SU-DHL-6 (cell line): ENCODE measurements at regions not wholly inside any gene's neighbourhood (a gene's known extent, or its start where the extent isn't known, plus 50 kb on each side); places are given as distances from the start of the nearest gene placed in this dataset.

Experiments
- H2AFZ ChIP-seq: fragments of 200-600 bp; sonication (generic); 2 replicates; pipeline ENCODE4 v1.6.1; 2014; ENCODE audit warnings: low read depth, mild to moderate bottlenecking, moderate library complexity, mixed read lengths, antibody characterized with exemption, low read length; ENCODE audit not compliant: severe bottlenecking
- H3F3A ChIP-seq: fragments of 200-600 bp; shearing (Covaris generic); 2 replicates; pipeline ENCODE4 v1.6.0; 2016; ENCODE audit warnings: antibody characterized with exemption, mild to moderate bottlenecking; ENCODE audit not compliant: insufficient read depth
- H3K27ac ChIP-seq: fragments of 200-600 bp; sonication (generic); 2 replicates; pipeline ENCODE4 v1.5.1; 2016; ENCODE audit warnings: low read depth, mild to moderate bottlenecking, low read length, moderate library complexity, mixed read lengths
- H3K27me3 ChIP-seq: fragments of 200-600 bp; sonication (generic), shearing (Covaris generic); 2 replicates; pipeline ENCODE4 v1.6.0; 2014; ENCODE audit warnings: mild to moderate bottlenecking, low read length
- H3K36me3 ChIP-seq: fragments of 200-600 bp; sonication (generic); 2 replicates; pipeline ENCODE4 v1.6.1; 2014; ENCODE audit warnings: mild to moderate bottlenecking, low read length, mixed read lengths
- H3K4me2 ChIP-seq: fragments of 300-600, 200-600 bp; shearing (Covaris generic), sonication (generic); 2 replicates; pipeline ENCODE4 v1.6.0; 2014; ENCODE audit warnings: low read length, low read depth, mild to moderate bottlenecking; ENCODE audit not compliant: poor library complexity, severe bottlenecking
- H3K4me3 ChIP-seq: fragments of 200-600 bp; sonication (generic); 2 replicates; pipeline ENCODE4 v1.5.1; 2014; ENCODE audit warnings: antibody characterized with exemption, low read length, mild to moderate bottlenecking, mixed read lengths; ENCODE audit not compliant: insufficient read depth, poor library complexity, severe bottlenecking
- H3K79me2 ChIP-seq: fragments of 200-600 bp; sonication (generic); 2 replicates; pipeline ENCODE4 v1.6.1; 2014; ENCODE audit warnings: mild to moderate bottlenecking, low read length, moderate library complexity; ENCODE audit not compliant: insufficient read depth
- H3K9ac ChIP-seq: fragments of 200-600 bp; sonication (generic); 2 replicates; pipeline ENCODE4 v1.7.0; 2014; ENCODE audit warnings: mild to moderate bottlenecking, low read length
- H3K9me2 ChIP-seq: fragments of 200-600 bp; sonication (generic); replicated peaks from 2 replicates; pipeline ENCODE4 v1.6.1; 2014; ENCODE audit warnings: low read length; ENCODE audit not compliant: insufficient read depth
- H3K9me3 ChIP-seq: fragments of 200-600 bp; sonication (generic); 2 replicates; pipeline ENCODE4 v1.6.1; 2014; ENCODE audit warnings: low read length, mixed read lengths; ENCODE audit not compliant: insufficient read depth
- H4K20me1 ChIP-seq: fragments of 200-600 bp; sonication (generic); 2 replicates; pipeline ENCODE4 v1.6.1; 2014; ENCODE audit warnings: low read depth, mild to moderate bottlenecking, antibody characterized with exemption, low read length, moderate library complexity, mixed read lengths
- EZH2phosphoT487 ChIP-seq: fragments of 200-600 bp; sonication (generic), shearing (Covaris generic); conservative IDR thresholded peaks from 2 replicates; pipeline ENCODE4 v1.6.1; 2018; ENCODE audit warnings: mild to moderate bottlenecking, antibody characterized with exemption, low read length, moderate library complexity, mixed read lengths
- TF ChIP-seq, protein P1 (sequence below): fragments of 200-600 bp; sonication (generic); IDR thresholded peaks from one replicate; pipeline ENCODE4 v1.5.1; 2017; ENCODE audit warnings: antibody characterized with exemption, mild to moderate bottlenecking, low read length, moderate library complexity; ENCODE audit not compliant: insufficient read depth, poor library complexity, severe bottlenecking

DNA sequence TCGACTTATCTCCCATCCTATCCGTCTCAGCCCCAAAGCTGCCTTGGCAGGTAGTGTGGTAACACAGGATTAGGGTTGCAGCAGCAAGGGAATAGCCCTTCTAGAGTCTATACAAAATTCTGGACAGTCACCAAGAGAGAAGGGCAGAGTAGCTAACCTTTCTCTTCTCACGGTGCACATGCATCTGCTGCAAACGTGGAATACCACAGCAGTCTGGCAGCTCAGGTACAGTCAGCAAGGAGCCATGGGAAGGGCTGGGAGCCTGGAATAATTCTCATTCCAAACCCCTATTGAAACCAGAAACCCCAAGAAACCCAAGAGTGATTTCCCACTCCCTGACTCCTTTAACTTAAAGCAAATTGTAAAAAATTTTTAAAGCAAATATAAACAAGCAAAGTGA, 92.3 kb upstream of the THRB start:
- no peaks in the 10 kb centered on the region for H3F3A ChIP-seq
- H3K9me2 ChIP-seq: no peaks in the 10 kb centered on the region
- H3K79me2 ChIP-seq: no peaks in the 10 kb centered on the region
- no peak overlapping the region for H3K4me3 ChIP-seq
- H4K20me1 ChIP-seq: no peaks in the 10 kb centered on the region
- no peaks in the 10 kb centered on the region for H3K27me3 ChIP-seq
- H2AFZ ChIP-seq: no peak overlapping the region
- no peaks in the 10 kb centered on the region for H3K9me3 ChIP-seq
- H3K27ac ChIP-seq: no peak overlapping the region
- TF ChIP-seq, protein P1, sequence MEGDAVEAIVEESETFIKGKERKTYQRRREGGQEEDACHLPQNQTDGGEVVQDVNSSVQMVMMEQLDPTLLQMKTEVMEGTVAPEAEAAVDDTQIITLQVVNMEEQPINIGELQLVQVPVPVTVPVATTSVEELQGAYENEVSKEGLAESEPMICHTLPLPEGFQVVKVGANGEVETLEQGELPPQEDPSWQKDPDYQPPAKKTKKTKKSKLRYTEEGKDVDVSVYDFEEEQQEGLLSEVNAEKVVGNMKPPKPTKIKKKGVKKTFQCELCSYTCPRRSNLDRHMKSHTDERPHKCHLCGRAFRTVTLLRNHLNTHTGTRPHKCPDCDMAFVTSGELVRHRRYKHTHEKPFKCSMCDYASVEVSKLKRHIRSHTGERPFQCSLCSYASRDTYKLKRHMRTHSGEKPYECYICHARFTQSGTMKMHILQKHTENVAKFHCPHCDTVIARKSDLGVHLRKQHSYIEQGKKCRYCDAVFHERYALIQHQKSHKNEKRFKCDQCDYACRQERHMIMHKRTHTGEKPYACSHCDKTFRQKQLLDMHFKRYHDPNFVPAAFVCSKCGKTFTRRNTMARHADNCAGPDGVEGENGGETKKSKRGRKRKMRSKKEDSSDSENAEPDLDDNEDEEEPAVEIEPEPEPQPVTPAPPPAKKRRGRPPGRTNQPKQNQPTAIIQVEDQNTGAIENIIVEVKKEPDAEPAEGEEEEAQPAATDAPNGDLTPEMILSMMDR: no peak
- TF ChIP-seq EZH2phosphoT487: no peak
- H3K4me2 ChIP-seq: no peak overlapping the region
- H3K9ac ChIP-seq: no peak overlapping the region
- H3K36me3 ChIP-seq: no peaks in the 10 kb centered on the region

DNA sequence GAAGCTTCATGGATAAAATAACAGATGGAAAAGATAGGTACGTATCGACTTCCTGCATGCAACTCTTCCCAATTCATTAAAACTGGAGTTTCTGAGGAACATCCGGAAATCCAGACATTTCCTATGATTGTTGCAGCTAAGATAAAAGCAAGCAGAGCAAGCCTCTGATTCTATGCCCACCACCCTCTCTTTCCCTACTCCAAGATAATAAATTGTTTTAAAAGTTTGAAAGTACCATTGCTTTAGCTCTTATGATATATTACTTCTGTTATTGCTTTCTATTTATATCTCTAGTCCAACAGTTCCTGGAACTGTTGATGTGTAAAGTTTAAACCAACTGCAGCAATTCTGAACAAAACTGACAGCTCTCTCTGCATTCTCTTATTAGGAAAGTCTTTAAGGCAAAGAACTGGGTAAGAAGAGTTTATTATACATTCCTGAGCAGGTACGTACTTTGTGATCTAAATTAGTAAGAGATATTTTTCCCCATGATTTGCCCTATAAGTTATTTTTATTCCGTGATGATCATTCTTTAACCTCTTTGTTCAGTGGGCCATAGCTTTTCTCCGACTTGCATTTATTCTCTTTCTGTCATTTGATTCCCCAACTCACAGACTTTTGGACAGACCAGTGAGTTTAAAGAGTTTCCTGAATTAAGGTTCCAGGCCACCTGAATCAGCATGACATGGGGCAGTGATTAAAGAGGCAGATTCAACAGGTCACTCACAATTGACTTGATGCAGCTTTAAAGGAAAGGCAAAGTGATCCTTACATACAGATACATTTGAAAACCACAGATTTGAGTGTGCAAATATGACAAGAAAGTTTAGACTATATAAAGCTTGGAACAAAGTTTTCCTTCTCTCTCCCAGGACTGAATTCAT, 94.2 kb upstream of the THRB start:
- Histone ChIP-seq H3K9me3 (no peaks in the 10 kb centered on the region), H3K79me2 (no peaks in the 10 kb centered on the region), H3K27me3 (no peaks in the 10 kb centered on the region), H3K4me3 (no peak overlapping the region), H3K36me3 (no peaks in the 10 kb centered on the region), H2AFZ (no peak overlapping the region), H3K4me2 (no peak overlapping the region), H3K27ac (no peak overlapping the region), H3K9ac (no peak overlapping the region), H3K9me2 (no peaks in the 10 kb centered on the region), H3F3A (no peaks in the 10 kb centered on the region), H4K20me1 (no peaks in the 10 kb centered on the region)
- TF ChIP-seq EZH2phosphoT487: no peak
- TF ChIP-seq, protein P1: no peak

DNA sequence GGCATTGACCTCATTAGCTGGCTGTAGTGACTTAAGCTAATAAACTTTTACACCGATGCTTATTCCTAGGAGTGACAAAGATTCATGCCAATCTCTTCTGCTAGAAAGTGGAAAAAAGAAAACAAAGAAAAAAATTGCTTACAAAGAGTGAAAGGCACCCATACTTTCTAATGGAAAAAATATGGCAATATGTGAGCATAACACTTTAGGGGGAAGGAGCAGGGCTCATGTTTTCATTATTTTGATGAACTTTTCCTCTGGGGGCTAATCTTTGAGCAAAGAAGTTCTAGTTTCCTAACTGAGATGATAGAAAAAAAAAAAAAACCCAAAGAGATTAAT, 94.8 kb upstream of the THRB start:
- Histone ChIP-seq H3K4me3 (no peak overlapping the region), H3F3A (no peaks in the 10 kb centered on the region), H3K9me3 (no peaks in the 10 kb centered on the region), H3K27ac (no peak overlapping the region), H3K9me2 (no peaks in the 10 kb centered on the region), H3K9ac (no peak overlapping the region), H4K20me1 (no peaks in the 10 kb centered on the region), H3K79me2 (no peaks in the 10 kb centered on the region), H3K27me3 (no peaks in the 10 kb centered on the region), H2AFZ (no peak overlapping the region), H3K4me2 (no peak overlapping the region), H3K36me3 (no peaks in the 10 kb centered on the region)
- TF ChIP-seq EZH2phosphoT487: no peak
- TF ChIP-seq, protein P1: no peak
